Neural progenitor cell (in vitro differentiated cells): ENCODE measurements at regions not wholly inside any gene's neighbourhood (a gene's known extent, or its start where the extent isn't known, plus 50 kb on each side); places are given as distances from the start of the nearest gene placed in this dataset.
"Not testable (repeated sequence)": the region's sequence is repeated elsewhere in the genome, so short reads cannot be mapped to it uniquely, and the experiment has no call there.

Experiments
- EZH2 ChIP-seq: fragments of 200-600 bp; sonication (generic); IDR thresholded peaks from 2 replicates; pipeline ENCODE4 v1.6.1; 2017; ENCODE audit warnings: antibody characterized with exemption, mild to moderate bottlenecking, moderate library complexity
- EZH2phosphoT487 ChIP-seq: fragments of 200-600 bp; sonication (generic); IDR thresholded peaks from 2 replicates; pipeline ENCODE4 v1.6.1; 2017; ENCODE audit warnings: antibody characterized with exemption
- TF ChIP-seq, protein P1 (sequence below): fragments of 200-600 bp; sonication (generic); IDR thresholded peaks from 2 replicates; pipeline ENCODE4 v1.5.1; 2017; ENCODE audit warnings: antibody characterized with exemption, mild to moderate bottlenecking

DNA sequence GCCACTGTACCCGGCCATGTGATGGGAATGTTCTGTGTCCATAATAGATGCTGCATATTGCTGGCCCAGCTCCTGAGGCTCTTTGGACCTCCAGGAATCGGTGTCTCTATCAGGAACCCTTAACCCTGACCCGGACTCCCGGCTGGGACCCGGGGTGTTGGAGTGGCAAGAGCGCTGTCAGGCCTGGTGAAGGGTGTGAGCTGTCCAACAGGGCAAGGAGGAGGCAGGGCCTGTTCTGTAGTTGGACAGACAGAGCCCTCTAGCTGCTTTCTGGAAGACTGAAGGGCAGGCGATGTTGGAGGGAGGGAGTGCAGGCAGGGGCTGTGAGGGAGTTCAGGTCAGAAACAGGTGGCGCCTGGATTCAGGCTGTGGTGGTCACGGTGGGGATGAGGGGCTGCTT is 3082.3 kb downstream of the RPIA start:
- TF ChIP-seq, protein P1, sequence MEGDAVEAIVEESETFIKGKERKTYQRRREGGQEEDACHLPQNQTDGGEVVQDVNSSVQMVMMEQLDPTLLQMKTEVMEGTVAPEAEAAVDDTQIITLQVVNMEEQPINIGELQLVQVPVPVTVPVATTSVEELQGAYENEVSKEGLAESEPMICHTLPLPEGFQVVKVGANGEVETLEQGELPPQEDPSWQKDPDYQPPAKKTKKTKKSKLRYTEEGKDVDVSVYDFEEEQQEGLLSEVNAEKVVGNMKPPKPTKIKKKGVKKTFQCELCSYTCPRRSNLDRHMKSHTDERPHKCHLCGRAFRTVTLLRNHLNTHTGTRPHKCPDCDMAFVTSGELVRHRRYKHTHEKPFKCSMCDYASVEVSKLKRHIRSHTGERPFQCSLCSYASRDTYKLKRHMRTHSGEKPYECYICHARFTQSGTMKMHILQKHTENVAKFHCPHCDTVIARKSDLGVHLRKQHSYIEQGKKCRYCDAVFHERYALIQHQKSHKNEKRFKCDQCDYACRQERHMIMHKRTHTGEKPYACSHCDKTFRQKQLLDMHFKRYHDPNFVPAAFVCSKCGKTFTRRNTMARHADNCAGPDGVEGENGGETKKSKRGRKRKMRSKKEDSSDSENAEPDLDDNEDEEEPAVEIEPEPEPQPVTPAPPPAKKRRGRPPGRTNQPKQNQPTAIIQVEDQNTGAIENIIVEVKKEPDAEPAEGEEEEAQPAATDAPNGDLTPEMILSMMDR, result not testable (repeated sequence)
- not testable (repeated sequence) for TF ChIP-seq EZH2, EZH2phosphoT487
